Upper lobe of right lung (tissue), 1 donor: ENCODE measurements at regions not wholly inside any gene's neighbourhood (a gene's known extent, or its start where the extent isn't known, plus 50 kb on each side); places are given as distances from the start of the nearest gene placed in this dataset.

Experiments
- ATAC-seq: fragments of 200-7000 bp; cut with Tn5 transposase; one replicate; pipeline ENCODE4 v1.9.1; 2020; ENCODE audit warnings: mild to moderate bottlenecking, moderate library complexity
- DNase-seq: peaks from one replicate; pipeline ENCODE4 v3.0.0-alpha.2; 2020
- H3K27ac ChIP-seq: fragments of 200-600 bp; one replicate; pipeline ENCODE4 v1.8.0; 2022
- H3K27me3 ChIP-seq: fragments of 200-600 bp; one replicate; pipeline ENCODE4 v1.8.0; 2022; ENCODE audit warnings: mild to moderate bottlenecking
- H3K36me3 ChIP-seq: fragments of 200-600 bp; one replicate; pipeline ENCODE4 v1.8.0; 2022
- H3K4me1 ChIP-seq: fragments of 200-600 bp; one replicate; pipeline ENCODE4 v1.8.0; 2022
- H3K4me3 ChIP-seq: fragments of 200-600 bp; one replicate; pipeline ENCODE4 v1.8.0; 2022; ENCODE audit warnings: mild to moderate bottlenecking
- H3K9me3 ChIP-seq: fragments of 200-600 bp; one replicate; pipeline ENCODE4 v1.8.0; 2022
- intact Hi-C: fragments of 100-400 bp; cut with DNase I; formaldehyde crosslinking; loops from one replicate; pipeline ENCODE4 v1.11.0; 2022
- TF ChIP-seq, protein P1 (sequence below): fragments of 200-600 bp; IDR thresholded peaks from one replicate; pipeline ENCODE4 v1.8.0; 2022; ENCODE audit warnings: antibody characterized with exemption
- donor health status: DM: no; HTN: yes; CAD: no; lungs with severe emphysema.

DNA sequence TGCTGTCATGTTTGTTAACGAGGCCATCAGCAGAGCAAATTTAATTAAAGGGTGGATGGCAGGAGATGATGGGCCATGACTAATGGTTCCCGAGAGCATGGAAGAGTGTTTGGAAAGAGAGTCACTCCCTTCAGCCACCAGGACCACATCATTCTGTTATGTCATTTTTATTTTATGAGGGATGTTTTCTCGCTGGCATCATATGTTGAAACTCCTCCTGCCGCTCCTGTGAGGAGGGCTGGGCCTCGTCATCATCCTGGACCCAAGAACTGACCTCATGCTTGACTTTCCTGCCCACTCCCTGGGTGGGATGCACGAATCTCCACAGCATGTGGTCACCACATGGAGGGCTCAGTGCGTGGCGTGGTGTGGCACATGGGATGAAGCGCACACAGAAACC lies 86.4 kb upstream of the FRMD1 start:
- H3K36me3 ChIP-seq, result no peaks in the 10 kb centered on the region
- no peaks in the 10 kb centered on the region for H3K4me1 ChIP-seq
- H3K9me3 ChIP-seq, result no peaks in the 10 kb centered on the region
- TF ChIP-seq, protein P1, sequence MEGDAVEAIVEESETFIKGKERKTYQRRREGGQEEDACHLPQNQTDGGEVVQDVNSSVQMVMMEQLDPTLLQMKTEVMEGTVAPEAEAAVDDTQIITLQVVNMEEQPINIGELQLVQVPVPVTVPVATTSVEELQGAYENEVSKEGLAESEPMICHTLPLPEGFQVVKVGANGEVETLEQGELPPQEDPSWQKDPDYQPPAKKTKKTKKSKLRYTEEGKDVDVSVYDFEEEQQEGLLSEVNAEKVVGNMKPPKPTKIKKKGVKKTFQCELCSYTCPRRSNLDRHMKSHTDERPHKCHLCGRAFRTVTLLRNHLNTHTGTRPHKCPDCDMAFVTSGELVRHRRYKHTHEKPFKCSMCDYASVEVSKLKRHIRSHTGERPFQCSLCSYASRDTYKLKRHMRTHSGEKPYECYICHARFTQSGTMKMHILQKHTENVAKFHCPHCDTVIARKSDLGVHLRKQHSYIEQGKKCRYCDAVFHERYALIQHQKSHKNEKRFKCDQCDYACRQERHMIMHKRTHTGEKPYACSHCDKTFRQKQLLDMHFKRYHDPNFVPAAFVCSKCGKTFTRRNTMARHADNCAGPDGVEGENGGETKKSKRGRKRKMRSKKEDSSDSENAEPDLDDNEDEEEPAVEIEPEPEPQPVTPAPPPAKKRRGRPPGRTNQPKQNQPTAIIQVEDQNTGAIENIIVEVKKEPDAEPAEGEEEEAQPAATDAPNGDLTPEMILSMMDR, result no peak
- ATAC-seq, result no peak
- no peak overlapping the region for H3K27ac ChIP-seq
- H3K27me3 ChIP-seq, result no peaks in the 10 kb centered on the region
- no peak for DNase-seq
- intact Hi-C loops, result no loop called here
- no peak overlapping the region for H3K4me3 ChIP-seq

DNA sequence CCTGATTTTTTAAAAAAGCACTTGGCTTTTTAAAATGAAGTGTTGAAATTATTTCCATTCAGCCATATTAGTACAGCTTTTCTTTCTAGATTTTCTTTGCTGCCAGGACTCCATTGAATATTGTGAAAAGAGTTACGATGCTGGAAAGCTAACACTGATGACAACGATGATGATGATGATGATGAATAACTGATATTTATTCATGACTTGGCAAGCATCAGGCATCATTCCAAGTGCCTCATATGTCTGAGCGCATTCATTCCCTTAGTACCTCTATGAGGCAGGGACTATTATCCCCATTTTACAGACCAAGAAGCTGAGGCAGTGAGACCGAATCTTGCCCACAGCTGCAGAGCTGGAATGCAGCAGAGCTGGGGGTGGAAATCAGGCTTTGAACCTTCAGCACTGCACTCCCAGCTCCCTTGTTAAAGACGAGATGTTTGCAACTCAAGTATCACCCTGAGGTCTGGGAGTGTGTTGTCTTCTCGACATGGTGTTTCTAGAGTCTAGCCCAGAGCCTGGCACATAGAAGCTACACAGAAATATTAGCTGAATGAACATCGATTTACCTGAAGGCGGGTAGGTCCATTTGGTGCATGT lies 85.5 kb upstream of the FRMD1 start:
- Histone ChIP-seq H3K27ac (no peak overlapping the region), H3K4me1 (no peaks in the 10 kb centered on the region), H3K36me3 (no peaks in the 10 kb centered on the region), H3K27me3 (no peaks in the 10 kb centered on the region), H3K4me3 (no peak overlapping the region), H3K9me3 (no peaks in the 10 kb centered on the region)
- TF ChIP-seq, protein P1, result no peak
- DNase-seq (no peak), ATAC-seq (no peak)
- intact Hi-C loops, result no loop called here

DNA sequence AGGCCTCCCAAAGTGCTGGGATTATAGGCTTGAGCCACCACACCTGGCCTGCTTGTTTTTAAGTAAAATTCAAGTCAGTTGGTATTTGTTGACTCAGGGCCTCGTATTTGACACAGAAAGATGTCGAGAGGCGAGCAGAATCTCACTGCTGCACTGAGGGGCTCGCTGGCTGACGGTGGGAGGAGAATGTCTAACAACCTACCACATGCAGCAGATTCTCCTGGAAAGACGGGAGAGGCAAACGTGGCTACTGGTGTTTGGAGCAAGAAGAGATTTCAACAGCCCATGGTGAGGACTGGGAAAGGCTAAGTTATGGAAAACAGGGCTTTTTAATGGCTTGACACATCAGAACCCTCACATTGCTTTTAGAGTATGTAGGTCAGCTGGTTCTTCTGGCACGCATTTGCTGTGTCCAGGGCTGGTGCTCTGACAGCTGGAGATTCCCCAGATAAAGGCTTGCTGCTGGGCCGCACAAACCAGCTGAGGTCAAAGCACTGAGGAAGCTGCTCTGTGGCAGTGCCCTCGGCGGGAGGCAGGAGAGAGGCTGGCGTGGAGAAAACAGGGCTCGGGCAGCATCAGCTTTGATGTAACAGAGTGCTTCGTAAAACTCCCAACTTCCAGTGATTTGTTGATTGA lies 84.2 kb upstream of the FRMD1 start:
- intact Hi-C loops, result no loop called here
- no peak for ATAC-seq
- no peaks in the 10 kb centered on the region for H3K9me3 ChIP-seq

DNA sequence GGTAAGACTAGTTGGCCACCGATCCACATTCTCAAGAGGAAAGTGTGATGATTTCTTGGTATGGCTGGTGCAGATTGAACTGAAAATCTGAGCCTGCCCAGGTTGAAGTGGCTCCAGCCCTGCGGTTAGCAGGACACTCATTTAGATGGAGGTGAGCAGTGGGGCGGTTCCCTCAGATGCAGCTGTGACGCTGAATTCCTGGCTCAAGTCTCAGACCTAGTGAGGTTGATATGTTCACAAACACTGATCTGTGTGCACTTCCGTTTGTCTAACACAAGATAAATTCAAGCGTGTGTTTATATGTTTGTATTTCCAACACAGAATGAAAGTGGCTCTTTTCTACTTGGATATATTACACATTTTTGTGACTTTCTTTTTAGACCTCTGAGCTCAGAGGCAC lies 83.4 kb upstream of the FRMD1 start:
- H3K27me3 ChIP-seq, result no peaks in the 10 kb centered on the region
- H3K4me3 ChIP-seq, result no peak overlapping the region
- no peak overlapping the region for H3K27ac ChIP-seq
- intact Hi-C loops, result no loop called here
- DNase-seq (no peak), ATAC-seq (peak; percentile 63)
- TF ChIP-seq, protein P1, result no peak
- peaks cover 9% of the 10 kb centered on the region for H3K4me1 ChIP-seq
- no peaks in the 10 kb centered on the region for H3K36me3 ChIP-seq
- no peaks in the 10 kb centered on the region for H3K9me3 ChIP-seq

More for the DNA sequence above, 84.2 kb upstream of the FRMD1 start:
- Histone ChIP-seq H3K4me1 (peaks cover under 1% of the 10 kb centered on the region), H3K36me3 (no peaks in the 10 kb centered on the region), H3K27ac (no peak overlapping the region), H3K4me3 (no peak overlapping the region), H3K27me3 (no peaks in the 10 kb centered on the region)
- DNase-seq, result no peak
- TF ChIP-seq, protein P1, result no peak

- intact Hi-C loops, result no loop called here
- Histone ChIP-seq H3K36me3 (no peaks in the 10 kb centered on the region), H3K4me1 (peaks cover 9% of the 10 kb centered on the region), H3K27me3 (no peaks in the 10 kb centered on the region), H3K27ac (no peak overlapping the region), H3K9me3 (no peaks in the 10 kb centered on the region), H3K4me3 (no peak overlapping the region)
- no peak for DNase-seq
- no peak for ATAC-seq
- TF ChIP-seq, protein P1, result no peak
These were observed 82.3 kb upstream of the FRMD1 start for GRCh38 chr6:168161371-168161750.
